NCI-H2196 (cell line): ENCODE measurements at regions not wholly inside any gene's neighbourhood (a gene's known extent, or its start where the extent isn't known, plus 50 kb on each side); places are given as distances from the start of the nearest gene placed in this dataset.

Experiments
- DNase-seq: peaks from one replicate; lab custom pipeline; 2025; ENCODE audit not compliant: unreplicated experiment; lab: John Stamatoyannopoulos, UW

- DNase-seq = peak; percentile 66
These were observed 142.7 kb upstream of the IER5L start for GRCh38 chr9:129320575-129321285.

GRCh38 chr9:129319938-129320481 lies 141.9 kb upstream of the IER5L start:
- DNase-seq = no peak

GRCh38 chr9:129319076-129319937 lies 141.2 kb upstream of the IER5L start:
- no peak for DNase-seq

GRCh38 chr9:129318121-129319075 lies 140.3 kb upstream of the IER5L start:
- DNase-seq = no peak

GRCh38 chr9:129317179-129318011 lies 139.3 kb upstream of the IER5L start:
- peak; percentile 44 for DNase-seq

- no peak for DNase-seq
These were observed 138.4 kb upstream of the IER5L start for GRCh38 chr9:129316281-129317030.

- no peak for DNase-seq
These were observed 135.4 kb upstream of the IER5L start for GRCh38 chr9:129313331-129313955.

GRCh38 chr9:129312251-129313122 lies 134.4 kb upstream of the IER5L start:
- no peak for DNase-seq

GRCh38 chr9:129311643-129312042 lies 133.6 kb upstream of the IER5L start:
- no peak for DNase-seq

GRCh38 chr9:129310666-129311350 lies 132.7 kb upstream of the IER5L start:
- no peak for DNase-seq

GRCh38 chr9:129309906-129310305 lies 131.8 kb upstream of the IER5L start:
- DNase-seq = no peak

GRCh38 chr9:129309041-129309430 lies 131.0 kb upstream of the IER5L start:
- no peak for DNase-seq

- DNase-seq = no peak
These were observed 129.3 kb upstream of the IER5L start for GRCh38 chr9:129307227-129307970.

- DNase-seq = no peak
These were observed 128.4 kb upstream of the IER5L start for GRCh38 chr9:129306318-129306973.

GRCh38 chr9:129305246-129305645 lies 127.2 kb upstream of the IER5L start:
- DNase-seq = no peak

GRCh38 chr9:129301941-129302340 lies 123.9 kb upstream of the IER5L start:
- DNase-seq = no peak
